GM21381 (cell line): ENCODE measurements at regions not wholly inside any gene's neighbourhood (a gene's known extent, or its start where the extent isn't known, plus 50 kb on each side); places are given as distances from the start of the nearest gene placed in this dataset.

Experiments used
- ATAC-seq: cut with Tn5 transposase; IDR thresholded peaks from one replicate; pipeline ENCODE4 v1.9.1; 2021; ENCODE audit warnings: mild to moderate bottlenecking, moderate library complexity; ENCODE audit not compliant: unreplicated experiment

GRCh38 chrX:7294483-7294882 is 146.5 kb upstream of the PUDP start:
- ATAC-seq = no peak

DNA sequence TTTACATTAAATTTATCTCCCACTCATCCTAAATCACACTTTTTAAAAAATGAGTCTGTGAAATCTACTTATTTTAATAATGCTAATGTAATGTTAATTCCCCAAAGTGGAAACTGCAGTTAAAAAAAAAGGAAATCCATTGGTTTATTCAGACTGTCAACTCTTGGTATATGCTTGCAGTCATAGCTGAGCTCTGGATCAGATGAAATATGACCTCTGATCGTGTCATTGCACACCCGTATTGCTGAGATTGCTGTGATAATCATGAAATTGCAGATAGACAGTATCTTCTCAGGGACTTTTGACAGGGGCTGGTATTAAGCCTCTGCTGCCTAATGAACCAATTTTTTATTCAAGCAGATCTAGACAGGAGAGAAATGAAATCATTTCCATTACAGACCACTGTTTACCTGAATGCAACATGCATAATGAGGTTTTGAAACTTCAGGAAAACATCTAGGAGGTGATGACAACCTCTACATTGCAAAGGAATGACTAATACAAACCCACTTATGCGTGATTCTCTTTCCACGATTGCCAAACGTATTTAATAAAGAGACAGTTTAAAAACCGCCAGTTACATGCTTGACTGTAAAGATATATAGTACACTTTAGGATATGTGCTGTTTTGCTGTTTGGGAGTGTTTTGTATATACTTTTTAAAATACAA is 138.3 kb upstream of the PUDP start:
- no peak for ATAC-seq

DNA sequence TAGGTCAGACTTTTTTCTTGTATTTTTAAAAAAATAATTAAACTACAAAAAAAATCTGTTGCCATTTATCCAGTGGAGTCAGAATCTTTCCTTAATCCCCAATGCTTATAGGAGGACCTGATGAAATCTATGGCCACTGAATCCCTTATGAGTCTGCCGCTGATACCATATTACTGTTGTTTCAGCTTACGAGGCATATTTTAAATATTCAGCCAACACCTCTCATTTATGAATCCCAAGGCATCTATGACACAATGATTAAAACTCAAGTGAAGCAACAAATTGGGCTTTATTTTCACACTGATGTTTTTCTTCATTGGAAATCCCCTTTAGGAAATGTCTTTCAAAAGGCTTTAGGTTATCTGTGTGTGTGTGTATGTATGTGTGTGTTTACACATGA is 137.8 kb upstream of the PUDP start:
- no peak for ATAC-seq

- no peak for ATAC-seq
Measured at GRCh38 chrX:7283741-7284140, 135.8 kb upstream of the PUDP start.

- no peak for ATAC-seq
Measured at GRCh38 chrX:7280520-7280919, 132.6 kb upstream of the PUDP start.

GRCh38 chrX:7272346-7272745 is 124.4 kb upstream of the PUDP start:
- no peak for ATAC-seq

DNA sequence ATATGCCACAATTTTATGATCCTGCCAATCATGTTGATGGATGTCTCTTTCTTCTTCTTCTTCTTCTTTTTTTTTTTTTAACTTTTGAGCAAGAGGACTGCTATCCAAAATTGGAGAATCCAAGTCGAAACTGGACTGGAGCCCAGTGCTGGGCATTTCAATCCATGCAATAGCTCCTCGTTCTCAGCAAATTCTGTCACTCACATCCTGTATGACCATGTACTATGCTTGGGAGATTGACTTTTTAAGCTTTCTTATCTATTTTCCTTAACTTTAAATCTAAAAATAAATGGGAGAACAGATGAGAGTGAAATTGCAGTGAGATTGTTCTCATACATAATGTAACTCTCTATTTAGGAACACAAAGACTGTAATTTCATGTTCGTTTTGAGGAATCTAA is 123.0 kb upstream of the PUDP start:
- no peak for ATAC-seq

- no peak for ATAC-seq
Measured at GRCh38 chrX:7269991-7270390, 122.0 kb upstream of the PUDP start.

DNA sequence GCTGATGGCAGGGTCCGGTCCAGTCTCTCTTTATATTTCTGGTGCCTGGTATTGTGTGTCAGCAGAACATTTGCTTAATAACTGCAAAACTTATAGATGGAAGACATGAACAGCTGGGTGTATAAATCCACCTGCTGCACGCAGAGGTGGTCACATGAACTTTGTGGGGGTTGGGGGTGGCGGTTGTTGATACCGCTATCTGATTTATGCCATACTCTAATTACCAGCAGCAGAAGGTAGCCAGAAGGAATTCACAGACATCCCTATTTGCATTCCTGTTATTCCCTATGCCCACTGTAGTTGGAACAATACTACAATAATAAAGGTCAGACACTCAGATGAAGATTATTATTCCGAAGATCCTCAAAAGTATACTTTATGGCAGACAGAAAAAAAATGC is 121.6 kb upstream of the PUDP start:
- ATAC-seq = no peak

- ATAC-seq = no peak
Measured at GRCh38 chrX:7266288-7266687, 118.3 kb upstream of the PUDP start.

DNA sequence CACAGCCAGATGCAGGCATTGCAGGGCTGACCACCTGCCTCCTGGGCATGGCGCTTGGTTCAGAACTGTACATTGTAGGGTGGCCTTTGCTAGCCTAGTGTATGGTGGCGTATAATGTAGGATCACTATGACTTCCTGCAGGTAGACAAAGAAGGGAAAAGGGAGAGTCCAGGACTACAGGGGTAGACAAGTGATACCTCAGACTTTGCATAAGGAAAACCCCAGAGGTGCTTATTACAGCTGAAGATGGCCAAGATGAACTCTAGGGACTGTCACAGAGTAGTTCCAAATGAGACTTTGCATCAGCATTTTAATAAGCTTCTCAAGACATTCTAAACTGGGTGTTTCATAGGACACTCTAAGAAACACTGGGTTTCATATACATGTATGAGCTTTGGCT is 116.4 kb upstream of the PUDP start:
- ATAC-seq = no peak

- no peak for ATAC-seq
Measured at GRCh38 chrX:7263961-7264360, 116.0 kb upstream of the PUDP start.

GRCh38 chrX:7263330-7263729 is 115.4 kb upstream of the PUDP start:
- no peak for ATAC-seq

- ATAC-seq = no peak
Measured at GRCh38 chrX:7262551-7262950, 114.6 kb upstream of the PUDP start.

DNA sequence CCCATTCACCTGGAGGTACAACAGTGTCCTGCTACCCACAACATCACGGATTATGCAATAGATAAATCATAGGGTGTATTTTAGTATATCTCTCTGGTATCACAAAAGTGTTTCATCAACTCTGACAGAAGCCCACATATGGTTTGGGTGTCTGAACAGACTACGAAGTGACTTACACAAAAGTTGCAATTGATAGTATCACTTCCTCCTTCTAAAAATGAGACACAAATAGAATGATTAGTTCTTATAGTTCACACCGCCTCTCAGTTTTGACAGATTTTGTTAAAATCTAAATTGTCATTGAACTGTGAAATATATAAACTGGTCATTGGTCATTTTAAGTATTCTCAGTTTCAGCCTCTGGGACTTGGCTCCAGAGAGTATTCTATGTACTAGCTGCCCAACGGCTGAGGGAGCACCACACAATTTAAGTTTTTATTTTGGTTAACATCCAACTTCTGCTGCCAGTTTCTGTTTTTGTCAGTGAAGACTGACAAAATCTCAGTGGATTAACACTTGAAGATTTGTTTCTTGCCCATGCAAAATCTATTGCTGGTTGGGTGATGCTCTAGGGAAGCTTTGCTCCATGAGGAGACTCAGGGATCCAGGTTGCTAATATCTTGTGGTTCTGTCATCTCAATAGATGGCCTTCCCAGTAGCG is 113.8 kb upstream of the PUDP start:
- peak; percentile 86 for ATAC-seq

- ATAC-seq = no peak
Measured at GRCh38 chrX:7254144-7254543, 106.2 kb upstream of the PUDP start.

DNA sequence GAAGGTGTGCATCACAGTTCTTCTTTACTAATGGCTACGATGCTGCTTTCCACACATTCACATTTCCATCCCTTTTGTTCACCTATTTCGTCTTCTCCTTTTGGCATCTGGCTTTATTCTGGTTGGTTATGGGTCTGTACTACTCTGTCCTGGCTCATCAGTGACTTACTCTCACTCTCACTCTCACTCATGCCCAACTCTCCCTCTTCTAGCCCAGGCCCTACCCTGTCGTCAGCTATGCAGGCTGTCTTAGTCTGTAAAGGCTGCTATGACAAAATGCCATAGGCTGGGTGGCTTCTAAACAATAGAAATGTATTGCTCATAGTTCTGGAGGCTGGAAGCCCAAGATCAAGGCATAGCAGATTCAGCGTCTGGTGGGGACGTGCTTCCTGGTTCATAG is 105.6 kb upstream of the PUDP start:
- ATAC-seq = no peak

DNA sequence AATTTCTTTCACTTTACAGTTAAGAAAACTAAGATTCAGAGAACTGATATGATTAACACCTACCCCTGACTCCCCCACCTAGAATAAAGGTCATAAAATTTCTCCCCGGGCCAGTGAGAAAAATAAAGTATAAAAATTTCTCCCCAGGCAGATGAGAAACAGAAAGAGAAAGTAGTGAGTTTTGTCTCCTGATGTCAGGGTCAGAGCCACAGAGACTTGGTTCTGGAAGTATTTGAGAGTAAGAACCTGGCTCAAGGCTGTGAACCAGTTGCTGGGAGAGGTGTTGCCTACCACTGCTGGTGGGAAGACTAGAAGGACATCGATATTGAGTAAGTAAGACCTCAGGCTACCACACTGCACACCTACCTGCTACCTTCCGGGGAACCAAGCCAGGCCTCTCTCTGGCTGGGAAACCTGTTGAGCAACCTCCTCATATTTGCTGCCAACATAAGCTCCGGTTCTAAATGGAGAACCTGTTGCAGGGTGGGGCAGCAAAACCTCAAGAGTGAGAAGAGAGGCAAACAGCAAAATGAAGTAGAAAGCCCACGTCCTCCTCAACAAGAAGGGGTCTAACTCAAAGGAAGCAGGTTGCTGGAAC is 104.2 kb upstream of the PUDP start:
- ATAC-seq = no peak

DNA sequence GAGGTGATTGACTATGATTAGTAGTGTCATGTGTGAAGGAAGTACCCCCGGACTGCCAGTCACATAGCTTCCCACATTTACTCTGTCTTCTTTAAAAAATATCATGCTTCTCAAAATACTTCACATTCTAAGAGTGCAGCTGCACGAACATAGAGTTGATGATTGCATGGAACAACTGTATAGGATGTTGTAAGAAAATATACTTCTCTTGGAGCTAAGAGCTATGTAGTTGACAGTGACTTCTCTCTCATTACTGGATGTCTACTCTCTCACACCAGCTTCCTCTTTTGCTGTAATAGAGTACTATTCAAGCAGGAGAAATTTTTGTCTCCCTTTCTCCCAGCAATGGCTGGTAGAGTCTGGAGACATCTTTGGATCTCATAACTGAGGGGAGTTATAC is 99.4 kb upstream of the PUDP start:
- ATAC-seq = no peak

DNA sequence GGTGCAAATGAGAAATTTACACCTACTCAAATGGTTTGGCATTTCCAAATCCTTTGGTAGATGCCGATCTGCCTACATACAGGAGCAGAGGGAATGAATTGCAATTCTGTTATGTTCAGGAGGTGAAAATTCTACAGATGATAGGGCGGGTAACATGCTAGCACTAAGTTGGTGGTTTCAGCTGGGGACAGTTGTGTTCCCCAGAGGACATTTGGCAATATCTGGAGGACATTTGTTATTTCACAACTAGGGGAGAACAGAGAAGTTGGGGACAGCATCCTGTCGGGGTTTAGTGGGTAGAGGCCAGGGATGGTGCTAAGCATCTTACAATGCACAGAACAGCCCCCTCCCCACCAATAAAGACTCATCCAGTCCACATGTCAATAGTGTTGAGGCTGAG is 96.5 kb upstream of the PUDP start:
- ATAC-seq = no peak

DNA sequence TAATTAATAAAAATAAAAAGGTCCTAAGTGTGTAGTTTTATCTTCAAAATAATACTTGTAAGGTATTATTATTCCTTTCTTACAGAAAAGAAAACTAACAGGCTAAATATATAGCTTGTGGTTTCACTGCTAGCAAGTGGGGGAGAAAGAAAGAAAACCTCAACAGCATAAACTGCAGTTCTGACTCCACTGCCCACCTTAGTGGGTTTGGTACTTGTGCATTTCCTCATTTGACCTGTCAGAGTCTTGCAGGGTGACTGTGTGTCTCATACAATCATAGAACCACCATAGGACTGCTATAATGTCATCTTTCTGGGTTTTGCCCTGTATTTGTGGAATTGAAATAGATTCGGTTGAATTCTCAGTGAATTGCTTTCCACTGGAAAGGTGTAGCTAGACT is 94.7 kb upstream of the PUDP start:
- peak; percentile 95 for ATAC-seq

DNA sequence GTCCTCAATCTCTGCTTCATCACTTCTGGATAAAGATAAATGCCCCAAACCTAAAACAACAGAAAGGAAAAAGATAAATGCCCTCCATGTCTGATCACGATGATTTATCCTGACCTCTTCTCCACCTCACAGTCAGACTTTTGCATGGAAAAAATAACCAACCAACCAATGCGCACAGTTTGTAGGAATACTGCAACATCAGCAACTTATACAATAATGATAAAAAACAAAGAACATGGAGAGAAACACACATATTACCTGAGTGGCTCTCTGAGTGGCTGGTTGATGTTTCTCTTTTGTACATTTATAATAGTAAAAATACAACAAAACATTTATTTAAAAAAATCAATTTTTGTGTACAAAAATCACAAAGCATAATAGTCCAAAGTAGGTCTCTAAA is 93.0 kb upstream of the PUDP start:
- ATAC-seq = no peak

GRCh38 chrX:7235071-7235470 is 87.1 kb upstream of the PUDP start:
- ATAC-seq = no peak
